Gastroesophageal sphincter (tissue), 3 donors: ENCODE measurements at regions not wholly inside any gene's neighbourhood (a gene's known extent, or its start where the extent isn't known, plus 50 kb on each side); places are given as distances from the start of the nearest gene placed in this dataset.
"Not testable (repeated sequence)": the region's sequence is repeated elsewhere in the genome, so short reads cannot be mapped to it uniquely, and the experiment has no call there.

Experiments
- CTCF ChIP-seq, 4 experiments: fragments of 200-600 bp in 2 of 4; fragments of 450-650 bp in 2 of 4; sonication (generic) in 1 of 4; IDR thresholded peaks; one replicate each; pipeline ENCODE4 v1.5.1; 2017 to 2019; ENCODE audit warnings: antibody characterized with exemption in 4 of 4, mild to moderate bottlenecking in 2 of 4, moderate library complexity in 2 of 4
- EP300 ChIP-seq: sonication (generic); formaldehyde crosslinking; IDR thresholded peaks from one replicate; pipeline ENCODE4 v1.6.1; 2017; ENCODE audit warnings: antibody characterized with exemption, mild to moderate bottlenecking
- POLR2A ChIP-seq, 2 donors: fragments of 450-650 bp; IDR thresholded peaks; one replicate each; pipeline ENCODE4 v1.6.1; 2017; ENCODE audit warnings: antibody characterized with exemption in 2 of 2, mild to moderate bottlenecking in 2 of 2, moderate library complexity in 1 of 2

GRCh38 chr14:81614302-81614701 is 80.6 kb upstream of the SEL1L start:
- TF ChIP-seq CTCF (IDR thresholded peaks at IDR 0.05); EP300; POLR2A (IDR thresholded peaks at IDR 0.05): not testable (repeated sequence)
